H1 (cell line): ENCODE measurements at regions not wholly inside any gene's neighbourhood (a gene's known extent, or its start where the extent isn't known, plus 50 kb on each side); places are given as distances from the start of the nearest gene placed in this dataset.

ENCODE experiments used
- JUN ChIP-seq: IDR thresholded peaks from 2 replicates; pipeline ENCODE4 v1.6.1; 2011; ENCODE audit warnings: low read depth, mild to moderate bottlenecking, improper control_type of control experiment, low read length
- MAFK ChIP-seq: IDR thresholded peaks from 2 replicates; pipeline ENCODE4 v1.6.1; 2012; ENCODE audit warnings: low read depth, mild to moderate bottlenecking, improper control_type of control experiment, low read length
- TAF1 ChIP-seq: IDR thresholded peaks from 2 replicates; pipeline ENCODE4 v1.6.1; 2011; ENCODE audit warnings: mild to moderate bottlenecking, low read depth, low read length
- TEAD4 ChIP-seq: IDR thresholded peaks from 2 replicates; pipeline ENCODE4 v1.6.1; 2012; ENCODE audit warnings: low read depth, low read length, inconsistent platforms, mixed read lengths
- TF ChIP-seq, protein P1 (sequence below): IDR thresholded peaks from 2 replicates; pipeline ENCODE4 v1.6.1; 2012; ENCODE audit warnings: low read length, inconsistent platforms

- TF ChIP-seq JUN (no peak), TEAD4 (no peak), TAF1 (no peak), MAFK (no peak)
- TF ChIP-seq, protein P1, sequence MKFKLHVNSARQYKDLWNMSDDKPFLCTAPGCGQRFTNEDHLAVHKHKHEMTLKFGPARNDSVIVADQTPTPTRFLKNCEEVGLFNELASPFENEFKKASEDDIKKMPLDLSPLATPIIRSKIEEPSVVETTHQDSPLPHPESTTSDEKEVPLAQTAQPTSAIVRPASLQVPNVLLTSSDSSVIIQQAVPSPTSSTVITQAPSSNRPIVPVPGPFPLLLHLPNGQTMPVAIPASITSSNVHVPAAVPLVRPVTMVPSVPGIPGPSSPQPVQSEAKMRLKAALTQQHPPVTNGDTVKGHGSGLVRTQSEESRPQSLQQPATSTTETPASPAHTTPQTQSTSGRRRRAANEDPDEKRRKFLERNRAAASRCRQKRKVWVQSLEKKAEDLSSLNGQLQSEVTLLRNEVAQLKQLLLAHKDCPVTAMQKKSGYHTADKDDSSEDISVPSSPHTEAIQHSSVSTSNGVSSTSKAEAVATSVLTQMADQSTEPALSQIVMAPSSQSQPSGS: no peak
- TF ChIP-seq, all 59 proteins: peak for 0
These were observed 683.0 kb upstream of the PKDCC start (continued) for GRCh38 chr2:41364842-41365241.
